ENCODE measurements at regions not wholly inside any gene's neighbourhood (a gene's known extent, or its start where the extent isn't known, plus 50 kb on each side); places are given as distances from the start of the nearest gene placed in this dataset.

- H3K4me1 ChIP-seq (ENCODE audit: control insufficient read depth in 2 of 2, insufficient read depth in 2 of 2, low read length in 2 of 2) = no peaks in the 10 kb centered on the region
- H3K27ac ChIP-seq (ENCODE audit: low read depth in 2 of 2, low read length in 2 of 2) = no peak overlapping the region
- no peaks in the 10 kb centered on the region for H3K27me3 ChIP-seq (ENCODE audit: control insufficient read depth in 2 of 2, insufficient read depth in 2 of 2, low read length in 2 of 2)
- no peaks in the 10 kb centered on the region for H3K36me3 ChIP-seq (ENCODE audit: control insufficient read depth in 2 of 2, insufficient read depth in 2 of 2, low read length in 2 of 2)
- H3K9ac ChIP-seq (ENCODE audit: low read depth in 1 of 2, low read length in 2 of 2) = no peak overlapping the region
- no peak overlapping the region for H3K4me3 ChIP-seq (ENCODE audit: low read length in 2 of 2)
- H3K9me3 ChIP-seq (ENCODE audit: control insufficient read depth in 2 of 2, low read length in 2 of 2) = no peaks in the 10 kb centered on the region
Observed at GRCh38 chr2:21910832-21911507, 787.2 kb downstream of the TDRD15 start.

- Histone ChIP-seq H3K4me1 (ENCODE audit: control insufficient read depth in 2 of 2, insufficient read depth in 2 of 2, low read length in 2 of 2) (no peaks in the 10 kb centered on the region), H3K9me3 (ENCODE audit: control insufficient read depth in 2 of 2, low read length in 2 of 2) (no peaks in the 10 kb centered on the region), H3K27ac (ENCODE audit: low read depth in 2 of 2, low read length in 2 of 2) (no peak overlapping the region), H3K9ac (ENCODE audit: low read depth in 1 of 2, low read length in 2 of 2) (no peak overlapping the region), H3K27me3 (ENCODE audit: control insufficient read depth in 2 of 2, insufficient read depth in 2 of 2, low read length in 2 of 2) (no peaks in the 10 kb centered on the region), H3K4me3 (ENCODE audit: low read length in 2 of 2) (no peak overlapping the region), H3K36me3 (ENCODE audit: control insufficient read depth in 2 of 2, insufficient read depth in 2 of 2, low read length in 2 of 2) (no peaks in the 10 kb centered on the region)
Observed at GRCh38 chr2:21912405-21912804, 788.6 kb downstream of the TDRD15 start.

GRCh38 chr2:21915201-21915600 lies 791.4 kb downstream of the TDRD15 start:
- Histone ChIP-seq H3K27ac (ENCODE audit: low read depth in 2 of 2, low read length in 2 of 2) (no peak overlapping the region), H3K36me3 (ENCODE audit: control insufficient read depth in 2 of 2, insufficient read depth in 2 of 2, low read length in 2 of 2) (no peaks in the 10 kb centered on the region), H3K9me3 (ENCODE audit: control insufficient read depth in 2 of 2, low read length in 2 of 2) (no peaks in the 10 kb centered on the region), H3K4me1 (ENCODE audit: control insufficient read depth in 2 of 2, insufficient read depth in 2 of 2, low read length in 2 of 2) (no peaks in the 10 kb centered on the region), H3K9ac (ENCODE audit: low read depth in 1 of 2, low read length in 2 of 2) (no peak overlapping the region), H3K27me3 (ENCODE audit: control insufficient read depth in 2 of 2, insufficient read depth in 2 of 2, low read length in 2 of 2) (no peaks in the 10 kb centered on the region), H3K4me3 (ENCODE audit: low read length in 2 of 2) (no peak overlapping the region)

- no peaks in the 10 kb centered on the region for H3K9me3 ChIP-seq (ENCODE audit: control insufficient read depth in 2 of 2, low read length in 2 of 2)
- no peaks in the 10 kb centered on the region for H3K4me1 ChIP-seq (ENCODE audit: control insufficient read depth in 2 of 2, insufficient read depth in 2 of 2, low read length in 2 of 2)
- H3K9ac ChIP-seq (ENCODE audit: low read depth in 1 of 2, low read length in 2 of 2) = no peak overlapping the region
- no peak overlapping the region for H3K27ac ChIP-seq (ENCODE audit: low read depth in 2 of 2, low read length in 2 of 2)
- no peaks in the 10 kb centered on the region for H3K27me3 ChIP-seq (ENCODE audit: control insufficient read depth in 2 of 2, insufficient read depth in 2 of 2, low read length in 2 of 2)
- no peak overlapping the region for H3K4me3 ChIP-seq (ENCODE audit: low read length in 2 of 2)
- no peaks in the 10 kb centered on the region for H3K36me3 ChIP-seq (ENCODE audit: control insufficient read depth in 2 of 2, insufficient read depth in 2 of 2, low read length in 2 of 2)
Observed at GRCh38 chr2:21916934-21917522, 793.3 kb downstream of the TDRD15 start.

- no peaks in the 10 kb centered on the region for H3K9me3 ChIP-seq (ENCODE audit: control insufficient read depth in 2 of 2, low read length in 2 of 2)
- no peak overlapping the region for H3K27ac ChIP-seq (ENCODE audit: low read depth in 2 of 2, low read length in 2 of 2)
- no peaks in the 10 kb centered on the region for H3K4me1 ChIP-seq (ENCODE audit: control insufficient read depth in 2 of 2, insufficient read depth in 2 of 2, low read length in 2 of 2)
- H3K27me3 ChIP-seq (ENCODE audit: control insufficient read depth in 2 of 2, insufficient read depth in 2 of 2, low read length in 2 of 2) = no peaks in the 10 kb centered on the region
- H3K9ac ChIP-seq (ENCODE audit: low read depth in 1 of 2, low read length in 2 of 2) = no peak overlapping the region
- no peak overlapping the region for H3K4me3 ChIP-seq (ENCODE audit: low read length in 2 of 2)
- no peaks in the 10 kb centered on the region for H3K36me3 ChIP-seq (ENCODE audit: control insufficient read depth in 2 of 2, insufficient read depth in 2 of 2, low read length in 2 of 2)
Observed at GRCh38 chr2:21920721-21921120, 797.0 kb downstream of the TDRD15 start.

GRCh38 chr2:21924640-21925285 lies 801.0 kb downstream of the TDRD15 start:
- no peaks in the 10 kb centered on the region for H3K36me3 ChIP-seq (ENCODE audit: control insufficient read depth in 2 of 2, insufficient read depth in 2 of 2, low read length in 2 of 2)
- no peak overlapping the region for H3K9ac ChIP-seq (ENCODE audit: low read depth in 1 of 2, low read length in 2 of 2)
- H3K9me3 ChIP-seq (ENCODE audit: control insufficient read depth in 2 of 2, low read length in 2 of 2) = no peaks in the 10 kb centered on the region
- H3K27me3 ChIP-seq (ENCODE audit: control insufficient read depth in 2 of 2, insufficient read depth in 2 of 2, low read length in 2 of 2) = no peaks in the 10 kb centered on the region
- no peaks in the 10 kb centered on the region for H3K4me1 ChIP-seq (ENCODE audit: control insufficient read depth in 2 of 2, insufficient read depth in 2 of 2, low read length in 2 of 2)
- no peak overlapping the region for H3K4me3 ChIP-seq (ENCODE audit: low read length in 2 of 2)
- H3K27ac ChIP-seq (ENCODE audit: low read depth in 2 of 2, low read length in 2 of 2) = no peak overlapping the region

- H3K36me3 ChIP-seq (ENCODE audit: control insufficient read depth in 2 of 2, insufficient read depth in 2 of 2, low read length in 2 of 2) = no peaks in the 10 kb centered on the region
- H3K4me1 ChIP-seq (ENCODE audit: control insufficient read depth in 2 of 2, insufficient read depth in 2 of 2, low read length in 2 of 2) = no peaks in the 10 kb centered on the region
- H3K9ac ChIP-seq (ENCODE audit: low read depth in 1 of 2, low read length in 2 of 2) = no peak overlapping the region
- no peak overlapping the region for H3K27ac ChIP-seq (ENCODE audit: low read depth in 2 of 2, low read length in 2 of 2)
- no peaks in the 10 kb centered on the region for H3K9me3 ChIP-seq (ENCODE audit: control insufficient read depth in 2 of 2, low read length in 2 of 2)
- H3K27me3 ChIP-seq (ENCODE audit: control insufficient read depth in 2 of 2, insufficient read depth in 2 of 2, low read length in 2 of 2) = no peaks in the 10 kb centered on the region
- H3K4me3 ChIP-seq (ENCODE audit: low read length in 2 of 2) = no peak overlapping the region
Observed at GRCh38 chr2:21928292-21928691, 804.5 kb downstream of the TDRD15 start.

GRCh38 chr2:21930226-21930625 lies 806.5 kb downstream of the TDRD15 start:
- Histone ChIP-seq H3K27ac (ENCODE audit: low read depth in 2 of 2, low read length in 2 of 2) (no peak overlapping the region), H3K36me3 (ENCODE audit: control insufficient read depth in 2 of 2, insufficient read depth in 2 of 2, low read length in 2 of 2) (no peaks in the 10 kb centered on the region), H3K9ac (ENCODE audit: low read depth in 1 of 2, low read length in 2 of 2) (no peak overlapping the region), H3K9me3 (ENCODE audit: control insufficient read depth in 2 of 2, low read length in 2 of 2) (no peaks in the 10 kb centered on the region), H3K4me1 (ENCODE audit: control insufficient read depth in 2 of 2, insufficient read depth in 2 of 2, low read length in 2 of 2) (no peaks in the 10 kb centered on the region), H3K27me3 (ENCODE audit: control insufficient read depth in 2 of 2, insufficient read depth in 2 of 2, low read length in 2 of 2) (no peaks in the 10 kb centered on the region), H3K4me3 (ENCODE audit: low read length in 2 of 2) (no peak overlapping the region)

- Histone ChIP-seq H3K9ac (ENCODE audit: low read depth in 1 of 2, low read length in 2 of 2) (no peak overlapping the region), H3K27me3 (ENCODE audit: control insufficient read depth in 2 of 2, insufficient read depth in 2 of 2, low read length in 2 of 2) (no peaks in the 10 kb centered on the region), H3K4me3 (ENCODE audit: low read length in 2 of 2) (no peak overlapping the region), H3K4me1 (ENCODE audit: control insufficient read depth in 2 of 2, insufficient read depth in 2 of 2, low read length in 2 of 2) (no peaks in the 10 kb centered on the region), H3K27ac (ENCODE audit: low read depth in 2 of 2, low read length in 2 of 2) (no peak overlapping the region), H3K9me3 (ENCODE audit: control insufficient read depth in 2 of 2, low read length in 2 of 2) (no peaks in the 10 kb centered on the region), H3K36me3 (ENCODE audit: control insufficient read depth in 2 of 2, insufficient read depth in 2 of 2, low read length in 2 of 2) (no peaks in the 10 kb centered on the region)
Observed at GRCh38 chr2:21939967-21940366, 816.2 kb downstream of the TDRD15 start.

- Histone ChIP-seq H3K4me1 (ENCODE audit: control insufficient read depth in 2 of 2, insufficient read depth in 2 of 2, low read length in 2 of 2) (no peaks in the 10 kb centered on the region), H3K4me3 (ENCODE audit: low read length in 2 of 2) (no peak overlapping the region), H3K27ac (ENCODE audit: low read depth in 2 of 2, low read length in 2 of 2) (no peak overlapping the region), H3K9me3 (ENCODE audit: control insufficient read depth in 2 of 2, low read length in 2 of 2) (no peaks in the 10 kb centered on the region), H3K9ac (ENCODE audit: low read depth in 1 of 2, low read length in 2 of 2) (no peak overlapping the region), H3K36me3 (ENCODE audit: control insufficient read depth in 2 of 2, insufficient read depth in 2 of 2, low read length in 2 of 2) (no peaks in the 10 kb centered on the region), H3K27me3 (ENCODE audit: control insufficient read depth in 2 of 2, insufficient read depth in 2 of 2, low read length in 2 of 2) (no peaks in the 10 kb centered on the region)
Observed at GRCh38 chr2:21944536-21944935, 820.8 kb downstream of the TDRD15 start.

All from mucosa of rectum (tissue), 2 donors.